Gastrocnemius medialis (tissue), 4 donors: ENCODE measurements at regions not wholly inside any gene's neighbourhood (a gene's known extent, or its start where the extent isn't known, plus 50 kb on each side); places are given as distances from the start of the nearest gene placed in this dataset.

Source experiments
- ATAC-seq, 2 donors: fragments of 150-250 bp; one replicate each; pipeline ENCODE4 v1.9.1; 2016
- DNase-seq, 2 donors: peaks; one replicate each; pipeline ENCODE4 v3.0.0-alpha.2; 2019
- H3K27ac ChIP-seq, 4 donors: fragments of 200-600 bp; sonication (generic); 1 replicate in 1 of 4; 2 replicates in 3 of 4; pipeline ENCODE4 v1.5.1; 2016 to 2018; ENCODE audit warnings: mild to moderate bottlenecking in 2 of 4, moderate library complexity in 1 of 4
- H3K27me3 ChIP-seq, 3 donors: fragments of 200-600 bp; sonication (generic) in 2 of 3; 1 replicate in 1 of 3; 2 replicates in 2 of 3; pipeline versions ENCODE4 v1.5.1 to v1.6.0; 2016 to 2019; ENCODE audit warnings: mild to moderate bottlenecking in 1 of 3, moderate library complexity in 1 of 3
- H3K36me3 ChIP-seq, 2 donors: fragments of 200-600 bp; sonication (generic) in 1 of 2; one replicate each; pipeline ENCODE4 v1.5.1; 2017 to 2018
- H3K4me1 ChIP-seq, 2 donors: fragments of 200-600 bp; sonication (generic) in 1 of 2; one replicate each; pipeline ENCODE4 v1.5.1; 2016 to 2017; ENCODE audit warnings: mild to moderate bottlenecking in 2 of 2
- H3K4me3 ChIP-seq, 4 donors: fragments of 200-600 bp; sonication (generic) in 3 of 4; 1 replicate in 1 of 4; 2 replicates in 3 of 4; pipeline ENCODE4 v1.5.1; 2016 to 2019; ENCODE audit warnings: mild to moderate bottlenecking in 2 of 4
- H3K9me3 ChIP-seq, 3 donors: fragments of 200-600 bp; sonication (generic) in 2 of 3; 1 replicate in 1 of 3; 2 replicates in 2 of 3; pipeline ENCODE4 v1.5.1; 2016 to 2019
- CTCF ChIP-seq, 5 experiments: fragments of 450-650 bp in 3 of 5; fragments of 200-600 bp in 2 of 5; sonication (generic) in 2 of 5; IDR thresholded peaks in 4 of 5; conservative IDR thresholded peaks in 1 of 5; 1 replicate in 4 of 5; 2 replicates in 1 of 5; pipeline ENCODE4 v1.5.1; 2016 to 2019; ENCODE audit warnings: antibody characterized with exemption in 5 of 5, mild to moderate bottlenecking in 3 of 5, moderate library complexity in 3 of 5
- POLR2A ChIP-seq, 2 donors: fragments of 450-650 bp; IDR thresholded peaks; one replicate each; pipeline ENCODE4 v1.6.1; 2017; ENCODE audit warnings: antibody characterized with exemption in 2 of 2, mild to moderate bottlenecking in 2 of 2, moderate library complexity in 2 of 2
- in situ Hi-C, 4 donors: fragments of 200-750 bp; cut with MboI; loops; one replicate each; pipeline versions ENCODE4 v1.15.0 to v1.8.0; 2017; ENCODE audit warnings: low sequenced_read_pairs in 4 of 4
- intact Hi-C: fragments of 100-400 bp; cut with DNase I; formaldehyde crosslinking; loops from one replicate; pipeline ENCODE4 v1.15.1; 2023; ENCODE audit warnings: low total_unique reads

DNA sequence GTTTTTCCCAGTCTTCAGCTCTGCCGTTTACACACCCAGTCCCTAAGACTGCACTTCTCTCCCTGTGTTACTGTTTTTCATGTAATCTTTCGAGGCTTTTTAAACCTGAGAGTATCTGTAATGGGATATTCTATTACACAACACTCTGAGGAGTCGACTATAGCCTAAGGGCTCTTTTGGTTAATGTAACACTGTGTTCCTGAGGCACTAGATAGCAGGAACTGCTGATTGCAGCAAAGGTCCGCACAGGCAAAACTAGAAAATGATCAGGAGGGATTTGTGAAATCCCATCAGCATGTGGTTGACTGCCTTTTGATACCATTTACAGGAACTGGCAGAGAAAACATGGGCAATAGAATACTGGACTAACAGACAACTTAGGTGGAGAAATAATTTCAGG lies 512.3 kb upstream of the RAG2 start:
- TF ChIP-seq CTCF (IDR thresholded peaks at IDR 0.05 in 4 of 5, conservative IDR thresholded peaks at IDR 0.05 in 1 of 5) (no peak), POLR2A (IDR thresholded peaks at IDR 0.05) (no peak)
- no peaks in the 10 kb centered on the region for H3K9me3 ChIP-seq
- H3K27ac ChIP-seq = no peak overlapping the region
- in situ Hi-C loops (no loop called here), intact Hi-C loops (no loop called here)
- H3K4me1 ChIP-seq = no peaks in the 10 kb centered on the region
- no peak overlapping the region for H3K4me3 ChIP-seq
- H3K36me3 ChIP-seq = no peaks in the 10 kb centered on the region
- ATAC-seq (no peak), DNase-seq (no peak)
- H3K27me3 ChIP-seq = no peaks in the 10 kb centered on the region

GRCh38 chr11:37109286-37109585 lies 511.2 kb upstream of the RAG2 start:
- ATAC-seq (no peak), DNase-seq (no peak)
- no peaks in the 10 kb centered on the region for H3K27me3 ChIP-seq
- TF ChIP-seq CTCF (IDR thresholded peaks at IDR 0.05 in 4 of 5, conservative IDR thresholded peaks at IDR 0.05 in 1 of 5) (no peak), POLR2A (IDR thresholded peaks at IDR 0.05) (no peak)
- in situ Hi-C loops = no loop called here
- H3K4me1 ChIP-seq = no peaks in the 10 kb centered on the region
- no peaks in the 10 kb centered on the region for H3K36me3 ChIP-seq
- H3K4me3 ChIP-seq = no peak overlapping the region
- intact Hi-C loops = no loop called here
- H3K27ac ChIP-seq = no peak overlapping the region
- H3K9me3 ChIP-seq = no peaks in the 10 kb centered on the region

DNA sequence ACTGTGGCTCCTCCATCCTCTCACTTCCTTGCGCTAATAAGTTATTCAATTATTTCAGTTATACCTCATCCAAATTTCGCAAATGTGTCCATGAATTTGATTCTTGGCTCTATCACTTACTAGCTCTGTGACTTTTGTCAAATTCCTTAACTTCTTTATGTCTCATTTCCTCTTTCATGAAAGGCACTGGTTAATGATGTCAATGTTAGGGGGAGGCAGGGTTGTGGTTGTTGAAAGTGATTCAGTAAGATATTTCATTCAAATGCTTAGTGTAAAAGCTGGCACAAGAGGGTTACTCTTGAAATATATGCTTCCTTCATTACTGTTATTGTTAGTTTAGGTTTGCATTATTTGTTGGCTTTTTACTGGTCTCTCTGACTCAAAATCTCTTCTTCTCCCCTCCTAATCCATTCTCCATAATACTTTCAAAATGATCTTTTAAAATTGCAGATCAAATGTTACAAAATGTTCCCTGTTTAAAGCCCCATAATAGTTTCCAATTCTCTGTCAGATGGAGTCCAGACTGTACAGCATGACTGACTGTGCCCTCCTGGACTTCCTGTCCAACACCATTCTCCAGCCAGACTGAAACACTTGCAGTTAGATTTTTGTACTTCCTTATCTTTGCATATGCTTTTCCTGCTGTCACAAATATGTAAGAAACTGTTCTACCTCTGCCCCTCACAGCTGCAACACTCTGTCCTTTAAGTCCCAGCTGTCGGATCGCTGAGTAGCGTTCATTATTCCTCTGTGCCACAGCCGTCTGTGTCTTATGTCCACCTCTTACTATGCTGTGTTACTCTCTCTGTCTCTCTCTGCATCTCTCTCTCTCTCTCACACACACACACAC lies 510.6 kb upstream of the RAG2 start:
- in situ Hi-C loops = no loop called here
- Histone ChIP-seq H3K9me3 (no peaks in the 10 kb centered on the region), H3K4me3 (no peak overlapping the region), H3K36me3 (no peaks in the 10 kb centered on the region), H3K27ac (no peak overlapping the region), H3K27me3 (no peaks in the 10 kb centered on the region), H3K4me1 (no peaks in the 10 kb centered on the region)
- intact Hi-C loops = no loop called here
- TF ChIP-seq CTCF (IDR thresholded peaks at IDR 0.05 in 4 of 5, conservative IDR thresholded peaks at IDR 0.05 in 1 of 5) = no peak
- TF ChIP-seq POLR2A (IDR thresholded peaks at IDR 0.05) = no peak
- DNase-seq (no peak), ATAC-seq (no peak)

- H3K4me3 ChIP-seq = no peak overlapping the region
- H3K36me3 ChIP-seq = no peaks in the 10 kb centered on the region
- in situ Hi-C loops = no loop called here
- H3K27me3 ChIP-seq = no peaks in the 10 kb centered on the region
- DNase-seq = no peak
- no peak overlapping the region for H3K27ac ChIP-seq
- ATAC-seq = no peak
- no peak for TF ChIP-seq CTCF (IDR thresholded peaks at IDR 0.05 in 4 of 5, conservative IDR thresholded peaks at IDR 0.05 in 1 of 5)
- TF ChIP-seq POLR2A (IDR thresholded peaks at IDR 0.05) = no peak
- intact Hi-C loops = no loop called here
- no peaks in the 10 kb centered on the region for H3K9me3 ChIP-seq
- no peaks in the 10 kb centered on the region for H3K4me1 ChIP-seq
Measured at GRCh38 chr11:37107831-37108230, 509.8 kb upstream of the RAG2 start.

GRCh38 chr11:37107415-37107814 lies 509.4 kb upstream of the RAG2 start:
- intact Hi-C loops (no loop called here), in situ Hi-C loops (no loop called here)
- Histone ChIP-seq H3K27me3 (no peaks in the 10 kb centered on the region), H3K4me1 (no peaks in the 10 kb centered on the region), H3K4me3 (no peak overlapping the region), H3K27ac (no peak overlapping the region), H3K9me3 (no peaks in the 10 kb centered on the region), H3K36me3 (no peaks in the 10 kb centered on the region)
- no peak for DNase-seq
- TF ChIP-seq POLR2A (IDR thresholded peaks at IDR 0.05) (no peak), CTCF (IDR thresholded peaks at IDR 0.05 in 4 of 5, conservative IDR thresholded peaks at IDR 0.05 in 1 of 5) (no peak)
- ATAC-seq = no peak
